DMS153 treated with DMSO at 0.1 percent for 48 hours (cell line): ENCODE measurements at regions not wholly inside any gene's neighbourhood (a gene's known extent, or its start where the extent isn't known, plus 50 kb on each side); places are given as distances from the start of the nearest gene placed in this dataset.

ENCODE experiments used
- DNase-seq: peaks from one replicate; lab custom pipeline; 2025; ENCODE audit not compliant: unreplicated experiment; lab: John Stamatoyannopoulos, UW

DNA sequence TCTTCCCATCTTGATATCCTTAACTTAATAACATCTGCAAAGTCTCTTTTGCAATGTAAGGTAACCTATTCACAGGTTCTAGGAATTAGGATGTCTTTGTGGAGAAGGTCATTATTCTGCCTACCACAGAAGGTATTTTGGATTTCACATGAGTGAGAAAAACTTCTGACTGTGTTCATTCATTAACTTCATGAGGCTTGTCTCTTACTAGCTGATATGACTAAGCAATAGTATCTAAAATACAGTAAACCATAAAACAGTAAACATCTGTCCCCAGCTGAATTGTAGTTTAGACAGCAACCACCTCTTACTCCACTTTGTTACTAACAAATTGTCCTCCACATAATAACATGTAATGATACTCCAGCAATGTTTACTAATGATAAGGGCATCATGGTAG lies 198.1 kb downstream of the SEC23A start:
- DNase-seq: no peak

DNA sequence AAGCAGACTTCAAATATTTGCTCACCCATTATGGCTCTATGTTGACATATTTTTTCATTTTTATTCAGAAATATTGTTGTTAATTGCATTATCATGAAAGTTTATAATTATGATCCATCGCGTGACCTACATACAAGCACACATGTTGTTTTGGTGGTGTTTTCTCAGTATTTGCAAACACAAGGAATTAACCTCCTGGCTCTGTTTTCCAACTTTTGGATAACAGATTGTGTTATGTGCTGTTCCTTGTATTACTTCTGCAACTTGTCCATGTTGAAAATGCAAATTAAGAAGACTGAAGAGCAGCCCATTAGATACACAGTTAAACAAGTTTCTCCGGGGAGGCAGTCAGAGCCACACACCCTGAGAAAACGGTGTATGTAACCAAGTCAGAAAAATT lies 201.2 kb downstream of the SEC23A start:
- no peak for DNase-seq

DNA sequence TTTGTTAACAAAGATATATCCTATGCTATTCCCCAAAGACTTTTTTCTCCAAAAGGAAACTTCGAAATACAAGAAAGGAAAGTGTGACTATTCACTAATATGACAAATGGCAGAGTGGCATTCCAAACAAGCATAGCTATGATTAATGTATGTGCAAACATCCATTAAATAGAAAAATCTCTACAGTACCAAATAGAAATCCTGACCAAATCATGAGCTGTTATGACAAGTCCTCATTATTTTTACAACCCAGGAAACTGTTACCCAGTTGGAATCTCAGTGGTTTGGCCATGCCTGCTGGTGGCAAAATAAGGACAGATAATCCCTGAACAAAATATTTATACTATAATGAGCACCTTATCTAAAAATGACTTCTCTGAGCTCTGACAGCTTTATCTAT lies 202.1 kb downstream of the SEC23A start:
- no peak for DNase-seq

DNA sequence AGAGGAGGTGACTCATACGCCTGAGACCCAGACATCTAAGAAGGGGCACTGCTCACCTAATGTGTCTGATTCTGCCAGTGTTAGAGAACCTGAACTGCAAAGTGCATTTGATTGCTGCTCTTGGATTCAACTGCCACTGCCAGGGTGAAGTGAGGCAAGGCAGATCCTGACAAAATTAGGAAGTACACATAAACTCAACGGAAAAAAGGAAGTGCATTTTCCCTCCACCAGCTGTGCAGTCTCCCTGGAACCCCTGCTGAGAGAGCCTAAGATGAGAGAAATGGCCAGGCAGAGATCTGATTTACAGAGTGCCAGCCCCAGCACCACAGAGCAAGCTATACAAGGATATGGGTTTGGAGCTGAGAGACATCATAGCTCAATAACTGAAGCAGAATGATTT lies 215.3 kb downstream of the SEC23A start:
- no peak for DNase-seq

DNA sequence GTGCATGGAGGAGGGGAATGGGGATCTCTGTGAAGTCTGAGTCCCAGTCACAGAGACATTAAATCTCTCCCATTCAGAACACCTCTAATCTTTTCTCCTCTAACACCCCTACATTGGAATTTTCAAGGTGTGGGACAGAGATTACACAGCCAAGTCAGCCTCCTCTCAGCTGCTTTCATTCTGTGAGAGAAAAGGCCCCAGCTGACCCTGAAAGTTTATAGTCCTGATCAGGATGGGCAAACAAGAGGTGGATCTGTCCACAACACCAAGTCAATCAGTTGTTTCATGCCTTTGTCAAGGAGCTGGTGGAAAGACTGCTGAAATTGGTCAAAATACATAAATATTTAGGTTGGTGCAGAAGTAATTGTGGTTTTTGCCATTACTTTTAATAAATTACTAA lies 218.9 kb downstream of the SEC23A start:
- no peak for DNase-seq

DNA sequence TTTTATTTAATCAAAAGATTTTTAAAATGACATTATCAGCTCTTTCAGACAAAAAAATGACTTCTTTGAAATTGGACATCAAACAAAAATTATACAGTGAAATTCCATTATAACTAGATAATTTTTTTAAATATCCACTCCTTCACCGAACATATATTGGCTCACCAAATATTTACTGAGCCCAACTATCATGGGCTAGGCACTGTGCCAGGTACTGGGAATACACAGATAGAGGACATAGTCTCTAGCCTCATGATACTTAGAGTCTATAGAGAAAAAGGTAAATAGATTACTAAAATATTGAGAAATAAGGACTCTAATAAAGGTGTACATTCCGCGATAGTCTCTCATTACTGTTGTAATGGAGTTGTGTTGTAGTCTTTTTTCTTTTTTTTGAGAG lies 219.9 kb downstream of the SEC23A start:
- DNase-seq: no peak

DNA sequence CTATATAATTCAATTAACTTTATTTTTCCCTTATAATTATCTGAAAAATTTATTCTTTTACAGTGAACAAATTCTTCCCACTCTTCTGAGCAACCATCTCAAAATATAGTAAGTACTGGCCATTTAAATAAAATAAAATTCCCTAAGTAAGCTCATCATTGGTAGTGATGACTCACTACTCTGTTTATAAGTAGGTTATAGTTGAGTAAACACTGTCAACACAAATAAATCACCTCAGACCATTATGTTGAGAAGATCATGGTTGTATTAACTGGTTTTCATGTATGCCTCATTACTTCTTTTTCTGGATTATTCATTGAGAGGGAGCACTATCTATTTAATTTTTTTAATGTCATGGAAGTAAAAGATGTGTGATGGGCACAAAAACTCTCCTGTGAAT lies 220.5 kb downstream of the SEC23A start:
- DNase-seq: no peak

DNA sequence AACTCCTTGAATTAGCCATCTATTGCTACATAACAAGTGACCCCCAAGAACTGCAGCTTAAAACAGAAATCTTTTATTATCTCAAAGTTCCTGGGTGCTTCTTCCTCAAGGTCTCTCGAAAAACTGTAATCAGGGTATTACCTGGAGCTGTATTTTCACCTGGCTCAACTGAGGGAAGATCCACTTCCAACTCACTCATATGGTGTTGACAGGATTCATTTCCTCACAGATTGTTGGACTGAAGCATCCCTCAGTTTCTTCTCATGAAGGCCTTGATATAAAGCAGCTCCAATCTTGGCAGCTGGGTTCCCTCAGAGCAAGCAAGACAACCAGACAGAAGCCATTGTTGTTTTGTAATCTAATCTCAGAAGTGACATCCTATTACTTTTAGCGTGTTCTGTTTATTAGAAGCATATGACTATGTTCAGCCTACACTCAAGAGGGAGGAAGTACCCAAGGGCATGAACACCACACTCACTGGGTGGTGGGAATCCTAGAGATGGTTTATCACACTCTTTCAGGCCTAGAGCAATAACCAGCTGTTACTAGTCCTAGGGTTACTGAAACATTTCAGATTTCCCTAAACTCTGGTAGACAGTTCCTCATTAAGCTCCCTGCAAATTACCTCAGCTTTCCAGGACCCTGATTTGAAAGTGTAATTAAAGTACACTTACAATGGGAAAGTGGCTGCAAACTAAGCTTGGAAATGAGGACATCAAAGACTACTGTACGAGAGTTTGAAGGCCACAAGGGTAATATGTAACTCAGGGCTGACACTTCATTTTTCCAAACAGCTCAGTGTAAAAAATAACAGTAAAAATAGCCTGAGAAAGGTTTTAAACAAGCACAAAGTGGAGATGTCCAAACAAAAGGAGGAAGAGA lies 222.2 kb downstream of the SEC23A start:
- DNase-seq: no peak

DNA sequence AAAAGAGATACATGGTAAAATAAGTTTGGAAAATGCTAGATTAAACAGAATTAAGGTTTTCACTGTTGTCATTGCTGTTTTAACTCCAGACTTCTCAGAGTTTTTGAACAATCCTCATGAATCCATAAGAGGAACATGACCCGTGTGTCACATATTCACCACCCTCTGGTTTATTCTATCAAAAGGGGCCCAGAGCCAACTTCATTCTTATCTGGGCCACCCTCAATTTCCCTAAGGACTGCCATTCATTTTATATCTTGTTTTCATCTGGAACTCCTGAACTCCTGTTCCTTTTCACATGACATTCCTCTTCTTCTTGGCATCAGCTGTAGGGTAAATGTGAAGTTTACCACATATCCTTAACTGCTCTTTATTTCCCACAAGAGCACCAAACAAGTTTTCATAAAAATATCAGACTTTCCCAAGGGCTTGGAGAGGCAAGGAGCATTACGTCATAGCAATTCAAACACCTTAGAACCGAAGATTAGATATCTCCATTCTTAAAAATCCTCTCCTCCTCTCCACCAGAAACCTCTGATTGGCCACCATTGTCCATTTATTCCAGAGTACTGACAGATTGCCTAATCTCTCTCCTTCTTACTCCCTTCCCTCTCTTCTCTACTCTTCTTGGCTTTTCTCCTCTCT lies 225.2 kb downstream of the SEC23A start:
- DNase-seq: no peak

DNA sequence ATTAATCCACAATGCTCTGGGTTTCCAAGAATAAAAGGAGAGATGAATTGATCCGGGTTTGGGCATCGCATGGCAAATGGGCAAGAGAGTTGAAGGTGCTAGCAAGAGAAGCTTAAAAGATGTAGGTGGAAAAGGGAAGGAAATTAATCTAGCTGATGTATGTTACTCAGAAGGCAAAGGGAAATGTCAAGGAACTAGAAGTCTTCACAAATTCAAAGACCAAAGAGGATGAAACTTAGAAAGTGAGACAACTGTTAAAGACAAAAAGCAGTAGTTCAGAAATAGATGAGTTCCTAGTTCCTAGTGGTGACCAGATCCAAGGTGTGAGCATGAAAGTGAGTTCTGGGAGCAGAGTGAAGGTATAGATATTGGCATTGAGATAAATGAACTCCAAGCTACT lies 228.3 kb downstream of the SEC23A start:
- no peak for DNase-seq

DNA sequence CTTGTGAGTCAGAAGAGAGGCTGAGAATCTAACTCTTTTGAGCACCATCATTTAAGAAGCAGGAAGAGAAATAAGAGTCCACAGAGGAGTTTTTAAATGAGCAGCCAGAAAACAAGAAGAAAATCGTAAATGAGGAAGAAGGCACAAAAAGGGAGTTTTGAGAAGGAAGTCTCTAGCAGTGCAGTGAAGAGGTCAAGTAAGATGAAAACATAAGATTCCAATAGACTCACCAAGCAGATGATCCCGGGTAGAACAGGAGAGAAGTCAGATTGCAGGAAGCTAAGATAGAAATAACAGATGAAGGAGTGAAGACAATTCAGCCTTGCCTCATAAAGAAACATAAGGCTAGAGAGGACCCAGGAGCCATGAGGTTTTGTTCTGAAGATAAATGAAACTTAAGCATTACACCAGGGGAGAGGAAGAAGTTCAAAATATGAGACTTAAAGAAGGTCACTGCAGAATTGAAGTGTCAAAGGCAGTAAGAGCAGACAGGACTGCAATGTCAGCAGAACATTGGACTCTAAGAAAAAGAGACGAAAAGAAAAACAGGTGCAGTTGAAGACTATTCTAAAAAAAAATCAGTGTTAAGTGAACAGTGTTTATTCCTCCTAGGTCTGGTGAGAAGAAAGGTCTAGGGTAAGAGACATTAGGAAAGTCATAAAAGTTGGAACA lies 229.0 kb downstream of the SEC23A start:
- no peak for DNase-seq

DNA sequence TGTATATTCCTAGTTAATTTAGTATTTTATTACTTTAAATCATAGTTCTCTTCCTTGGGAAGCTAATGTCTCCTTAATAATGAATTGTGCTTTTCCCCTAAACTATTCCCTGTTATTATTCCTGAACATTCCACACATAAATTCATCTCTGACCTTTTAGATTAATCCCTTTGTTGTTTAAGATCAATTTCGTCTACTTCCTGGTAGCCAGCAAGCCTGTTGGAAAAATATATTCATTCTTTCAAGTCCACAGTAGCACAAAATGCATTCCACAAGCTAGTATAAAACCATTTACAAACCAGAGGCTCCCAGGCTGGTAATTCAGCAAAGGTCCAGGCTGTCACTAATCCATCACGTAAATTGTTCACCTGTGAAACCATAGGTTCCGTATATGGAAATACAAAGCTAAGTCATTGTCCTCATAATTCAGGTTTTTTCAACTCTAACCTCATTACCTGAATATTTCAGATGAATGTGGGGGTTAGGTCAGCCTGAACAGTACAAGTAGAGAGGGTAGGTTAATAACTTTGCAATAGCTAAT lies 232.7 kb downstream of the SEC23A start:
- DNase-seq: no peak

DNA sequence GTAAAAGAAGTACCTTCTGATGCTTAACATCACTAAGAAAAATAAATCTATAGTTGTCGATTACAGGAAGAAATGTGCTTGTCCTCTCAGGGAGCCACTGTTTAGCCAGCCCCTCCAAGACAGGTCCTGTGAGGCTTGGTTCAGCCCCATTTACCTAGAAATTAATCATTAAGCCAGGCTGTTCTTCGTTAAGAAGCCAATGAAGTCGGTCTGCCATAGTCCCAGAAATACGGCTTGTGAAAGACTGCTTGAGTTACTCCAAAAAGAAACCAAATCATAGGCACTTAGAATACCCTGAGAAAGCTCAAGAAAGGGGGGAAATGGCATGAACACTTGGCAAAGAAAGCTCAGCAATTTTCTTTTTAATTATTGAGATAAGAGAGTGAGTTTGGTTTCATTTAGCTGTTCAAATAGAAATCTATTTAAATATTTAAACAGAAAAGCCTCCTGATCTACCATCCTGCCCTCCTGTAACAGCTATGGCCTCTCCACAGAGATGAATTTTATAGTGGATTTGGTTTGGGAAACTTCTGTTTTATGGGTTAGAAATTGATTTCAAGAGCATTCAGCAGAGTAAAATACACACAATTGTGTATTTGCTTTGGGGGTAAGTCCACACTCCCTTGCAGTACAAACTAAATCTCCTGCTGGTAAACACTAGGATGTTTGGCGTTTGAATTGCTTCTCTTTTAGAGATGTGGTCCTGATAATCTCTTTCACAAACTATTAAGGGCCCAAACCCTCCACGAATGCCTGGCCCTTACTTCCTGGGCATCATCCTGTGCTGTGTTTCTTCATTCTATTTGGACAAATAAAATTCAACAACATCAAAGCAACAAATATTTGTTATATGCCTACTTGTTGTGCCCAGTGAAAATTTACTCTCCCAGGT lies 234.4 kb downstream of the SEC23A start:
- peak; percentile 59 for DNase-seq

DNA sequence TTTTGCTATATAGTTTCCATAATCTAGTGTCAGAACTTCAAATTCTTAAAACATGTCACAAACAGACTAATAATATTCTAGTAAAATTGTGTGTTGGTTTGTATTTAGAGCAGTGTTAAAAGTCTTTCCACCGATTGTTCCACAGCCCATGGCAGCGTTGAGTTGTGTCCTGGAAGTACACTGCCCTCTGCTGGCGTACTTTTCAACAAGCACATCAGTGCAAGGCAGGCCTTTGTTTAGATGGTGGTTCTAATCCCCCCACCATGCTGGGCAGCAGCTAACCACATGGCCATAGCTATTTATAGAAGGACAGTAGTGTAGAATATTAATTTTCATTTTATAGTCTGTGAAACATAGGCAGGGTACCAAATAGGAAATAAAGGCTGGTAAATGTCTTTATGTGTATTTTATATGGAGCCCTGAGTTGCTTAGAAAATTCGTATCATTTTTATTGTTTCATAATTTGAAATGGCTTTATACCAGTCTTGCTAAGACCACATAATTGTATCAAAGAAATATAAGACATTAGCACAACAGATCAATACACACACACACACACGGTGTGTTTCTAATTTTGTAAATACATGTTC lies 235.4 kb downstream of the SEC23A start:
- peak; percentile 84 for DNase-seq

DNA sequence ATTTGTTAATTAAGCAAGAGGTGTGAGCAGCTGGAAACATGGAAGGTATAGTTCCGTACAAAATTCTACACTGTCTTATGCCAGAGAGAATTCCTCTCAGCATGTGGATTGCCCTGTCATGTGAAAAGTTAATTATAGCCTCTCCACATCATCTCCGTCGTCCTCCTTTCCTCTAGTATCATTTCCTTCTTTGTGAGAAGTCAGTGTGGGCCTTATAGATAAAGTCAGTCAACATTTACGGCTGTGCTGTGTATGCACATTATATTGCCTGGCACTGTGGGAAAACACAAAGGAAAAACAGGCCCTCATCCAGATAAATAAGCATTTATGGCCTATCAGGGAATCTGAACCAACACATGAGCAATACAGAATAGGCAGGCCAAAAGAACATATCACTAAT lies 236.6 kb downstream of the SEC23A start:
- DNase-seq: peak; percentile 84

DNA sequence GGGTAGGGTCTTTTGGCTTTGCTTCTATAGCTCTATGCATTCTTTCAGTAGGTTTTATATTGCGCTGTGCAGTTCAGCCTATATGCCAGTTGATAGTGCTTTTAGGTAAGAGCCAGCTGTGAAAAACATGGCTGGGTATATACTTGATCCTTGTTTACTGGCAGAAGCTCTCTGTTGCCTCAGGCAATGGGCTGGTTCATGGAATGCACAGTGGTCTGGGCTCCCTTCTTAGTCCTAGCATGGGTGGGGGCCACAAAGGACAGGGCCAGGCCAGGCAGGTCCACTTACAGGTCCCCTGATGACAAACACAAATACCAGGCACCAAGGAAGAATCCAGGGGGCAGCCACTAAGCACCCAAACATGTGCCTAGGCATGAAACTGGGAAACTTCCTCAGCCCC lies 240.7 kb downstream of the SEC23A start:
- no peak for DNase-seq

DNA sequence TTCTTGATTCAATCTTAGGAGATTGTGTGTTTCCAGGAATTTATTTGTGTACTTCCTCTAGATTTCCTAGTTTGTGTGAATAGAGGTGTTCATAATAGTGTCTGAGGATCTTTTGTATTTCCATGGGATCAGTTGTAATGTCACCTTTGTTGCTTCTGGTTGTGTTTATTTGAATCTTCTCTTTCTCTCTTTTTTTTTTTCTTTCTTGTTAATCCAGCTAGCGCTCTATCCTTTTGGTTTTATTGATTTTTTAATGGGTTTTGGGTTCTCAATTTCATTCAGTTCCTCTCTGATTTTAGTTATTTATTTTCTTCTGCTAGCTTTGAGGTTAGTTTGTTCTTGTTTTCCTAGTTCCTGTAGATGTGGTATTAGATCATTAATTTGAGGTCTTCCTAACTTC lies 242.5 kb downstream of the SEC23A start:
- no peak for DNase-seq

DNA sequence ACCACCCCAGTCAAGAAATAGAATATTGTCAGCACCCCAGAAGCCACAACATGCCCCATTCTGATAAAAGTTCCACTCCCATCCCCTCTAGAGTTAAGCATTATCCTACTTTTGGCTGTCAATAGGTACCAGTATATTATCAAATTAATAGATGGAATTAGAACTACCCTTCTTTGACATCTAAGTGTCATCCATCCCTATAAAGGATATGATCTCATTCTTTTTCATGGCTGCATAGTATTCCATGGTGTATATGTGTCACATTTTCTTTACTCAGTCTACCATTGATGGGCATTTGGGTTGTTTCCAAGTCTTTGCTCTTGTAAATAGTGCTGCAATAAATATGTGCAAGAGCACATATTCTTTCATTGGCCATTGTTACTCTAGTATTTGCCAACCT lies 246.2 kb downstream of the SEC23A start:
- no peak for DNase-seq

DNA sequence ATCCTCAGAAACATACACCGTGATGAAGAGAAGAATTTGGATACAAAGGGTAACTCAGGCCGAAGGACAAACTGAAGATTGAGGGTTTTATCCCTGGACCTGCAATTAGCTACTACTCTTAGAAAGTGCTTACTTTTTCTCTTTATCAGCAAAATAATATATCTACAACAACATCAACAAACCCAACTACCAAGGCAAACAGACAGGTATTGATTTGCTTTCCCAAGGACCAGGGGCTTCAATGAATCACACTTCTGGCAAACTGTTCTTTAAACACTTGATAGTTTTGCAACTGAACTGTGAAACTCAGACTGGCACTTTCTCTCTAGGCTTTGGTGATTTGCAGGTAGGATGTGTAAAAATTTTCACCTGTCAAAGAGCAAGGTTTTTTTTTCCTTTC lies 247.5 kb downstream of the SEC23A start:
- DNase-seq: no peak

DNA sequence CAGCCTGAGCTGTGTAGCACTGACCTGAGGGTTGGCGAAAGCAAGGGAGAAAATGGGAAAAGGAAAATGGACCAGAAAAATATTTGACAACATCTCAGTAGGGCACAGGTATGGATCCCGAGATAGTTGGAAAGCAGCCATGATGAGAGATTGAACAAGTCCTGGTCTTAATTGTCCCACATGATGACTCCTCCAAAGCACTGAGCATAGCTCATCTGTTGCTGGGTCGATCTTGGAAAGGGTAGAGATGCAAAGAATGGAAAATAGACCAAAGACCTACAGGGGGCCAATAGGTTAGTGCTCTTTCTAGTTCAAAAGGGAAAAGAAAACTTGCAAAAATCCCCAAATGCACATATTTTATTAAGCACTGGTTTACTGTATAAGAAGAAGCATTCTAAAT lies 251.9 kb downstream of the SEC23A start:
- no peak for DNase-seq

DNA sequence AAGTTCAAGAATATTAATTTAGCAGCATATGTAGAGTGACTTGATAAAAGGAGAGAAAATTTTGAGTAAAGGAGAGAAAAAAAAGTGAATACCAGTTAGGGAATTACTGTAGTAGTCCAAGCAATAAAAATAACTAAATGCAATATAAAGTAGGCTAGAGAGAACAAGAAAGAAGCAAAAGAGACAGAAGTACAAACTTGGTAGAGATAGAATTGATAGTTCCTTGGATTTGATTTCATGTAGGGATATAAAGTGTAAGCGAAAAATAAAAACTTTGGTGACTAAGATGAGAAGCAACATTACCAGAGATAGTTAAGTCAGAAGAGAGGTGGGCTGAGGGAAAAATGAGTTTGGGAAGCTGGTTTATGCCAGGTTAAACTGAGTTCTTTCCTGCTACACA lies 252.4 kb downstream of the SEC23A start:
- no peak for DNase-seq
